GM12891 (cell line): ENCODE measurements at regions not wholly inside any gene's neighbourhood (a gene's known extent, or its start where the extent isn't known, plus 50 kb on each side); places are given as distances from the start of the nearest gene placed in this dataset.
"Not testable (repeated sequence)": the region's sequence is repeated elsewhere in the genome, so short reads cannot be mapped to it uniquely, and the experiment has no call there.

Source experiments
- POLR2A ChIP-seq: IDR thresholded peaks from 2 replicates; pipeline ENCODE4 v1.6.1; 2011; ENCODE audit warnings: low read depth, low read length, control low read depth
- POLR2AphosphoS5 ChIP-seq: IDR thresholded peaks from 2 replicates; pipeline ENCODE4 v1.6.1; 2011; ENCODE audit warnings: low read depth, low read length, control low read depth
- POU2F2 ChIP-seq: IDR thresholded peaks from 2 replicates; pipeline ENCODE4 v1.6.1; 2011; ENCODE audit warnings: low read depth, mild to moderate bottlenecking, control low read depth, low read length, moderate library complexity

GRCh38 chr4:8984641-8985040 is 113.0 kb upstream of the HMX1 start:
- not testable (repeated sequence) for TF ChIP-seq POLR2AphosphoS5, POLR2A, POU2F2
